ENCODE measurements at regions not wholly inside any gene's neighbourhood (a gene's known extent, or its start where the extent isn't known, plus 50 kb on each side); places are given as distances from the start of the nearest gene placed in this dataset.
"Not testable (repeated sequence)": the region's sequence is repeated elsewhere in the genome, so short reads cannot be mapped to it uniquely, and the experiment has no call there.

DNA sequence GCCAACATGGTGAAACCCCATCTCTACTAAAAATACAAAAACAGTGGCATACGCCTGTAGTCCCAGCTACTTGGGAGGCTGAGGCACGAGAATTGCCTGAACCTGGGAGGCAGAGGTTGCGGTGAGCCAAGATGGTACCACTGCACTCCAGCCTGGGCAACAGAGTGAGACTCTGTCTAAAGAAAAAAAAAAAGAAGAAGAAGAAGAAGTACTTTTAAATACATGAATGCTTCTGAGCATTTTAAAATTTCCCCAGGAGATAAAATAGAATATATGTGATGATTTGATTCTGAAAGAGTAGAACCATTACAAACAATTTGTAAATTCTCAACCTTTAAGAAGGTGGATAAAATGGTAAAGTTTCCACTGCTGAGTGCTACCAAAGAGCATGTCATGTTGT is 97.2 kb downstream of the PLEKHG1 start:
- H3K9me3 ChIP-seq (ENCODE audit: control insufficient read depth, insufficient read depth, low read depth, low read length); H3K27ac ChIP-seq (ENCODE audit: extremely low read depth, low read depth, low read length); H3K36me3 ChIP-seq (ENCODE audit: control insufficient read depth in 2 of 2, insufficient read depth in 1 of 2, low read length in 2 of 2); H3K4me3 ChIP-seq (ENCODE audit: low read depth, low read length); POLR2A ChIA-PET: not testable (repeated sequence)
- 0 out of 2 replicates have a peak, but pooled peaks have one; percentile 40 for TF ChIP-seq ZNF121 (tag by site-specific recombination; IDR thresholded peaks at IDR 0.05)
- peaks cover 20% of the 10 kb centered on the region for H3K4me1 ChIP-seq (ENCODE audit: control insufficient read depth, insufficient read depth, low read length)
- CTCF ChIA-PET, result interaction anchor here (0.6 to 4.2 kb wide), 4 partner anchors 10 to 1543 kb away, joined by 3 to 50 read pairs (median 4); no protein-coding TSS in a partner anchor

DNA sequence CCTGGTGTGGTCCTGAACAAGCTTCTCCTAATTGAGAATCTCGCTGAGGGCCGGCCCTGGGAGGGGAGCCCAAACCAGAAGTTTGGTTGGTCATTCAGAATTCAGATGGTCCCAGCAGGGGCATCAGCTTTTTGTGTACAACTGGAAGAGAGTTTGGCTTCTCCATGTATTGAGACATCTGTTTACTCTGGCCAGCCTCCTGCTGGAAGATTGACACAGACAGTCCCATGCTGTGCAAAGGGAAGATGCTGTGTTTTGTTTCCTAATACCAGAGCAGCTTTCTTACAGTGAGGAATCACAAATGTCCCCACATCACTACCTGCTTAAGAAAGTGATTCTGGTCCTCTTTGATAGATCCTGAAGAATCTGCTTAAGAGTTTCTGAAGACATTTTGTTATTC is 97.8 kb downstream of the PLEKHG1 start:
- H3K4me1 ChIP-seq (ENCODE audit: control insufficient read depth, insufficient read depth, low read length), result peaks cover 20% of the 10 kb centered on the region
- no peak overlapping the region for H3K27ac ChIP-seq (ENCODE audit: extremely low read depth, low read depth, low read length)
- CTCF ChIA-PET, result interaction anchor here (0.6 to 4.2 kb wide), 6 partner anchors 11 to 1544 kb away, joined by 3 to 50 read pairs (median 3); no protein-coding TSS in a partner anchor
- no peaks in the 10 kb centered on the region for H3K36me3 ChIP-seq (ENCODE audit: control insufficient read depth in 2 of 2, insufficient read depth in 1 of 2, low read length in 2 of 2)
- no peaks in the 10 kb centered on the region for H3K9me3 ChIP-seq (ENCODE audit: control insufficient read depth, insufficient read depth, low read depth, low read length)
- POLR2A ChIA-PET, result no interaction called here
- no peak overlapping the region for H3K4me3 ChIP-seq (ENCODE audit: low read depth, low read length)
- no peak for TF ChIP-seq ZNF140 (tag by site-specific recombination; IDR thresholded peaks at IDR 0.05)
- peak; percentile 77 for TF ChIP-seq ZIC2 (tag by site-specific recombination; IDR thresholded peaks at IDR 0.05)
- peak; percentile 78 for TF ChIP-seq ZNF600 (tag by site-specific recombination; IDR thresholded peaks at IDR 0.05)
- no peak for TF ChIP-seq ZNF501 (tag by site-specific recombination; IDR thresholded peaks at IDR 0.05)
- 0 out of 2 replicates have a peak, but pooled peaks have one; percentile 27 for TF ChIP-seq ZBTB48 (tag by site-specific recombination; IDR thresholded peaks at IDR 0.05)
- TF ChIP-seq, protein P1, sequence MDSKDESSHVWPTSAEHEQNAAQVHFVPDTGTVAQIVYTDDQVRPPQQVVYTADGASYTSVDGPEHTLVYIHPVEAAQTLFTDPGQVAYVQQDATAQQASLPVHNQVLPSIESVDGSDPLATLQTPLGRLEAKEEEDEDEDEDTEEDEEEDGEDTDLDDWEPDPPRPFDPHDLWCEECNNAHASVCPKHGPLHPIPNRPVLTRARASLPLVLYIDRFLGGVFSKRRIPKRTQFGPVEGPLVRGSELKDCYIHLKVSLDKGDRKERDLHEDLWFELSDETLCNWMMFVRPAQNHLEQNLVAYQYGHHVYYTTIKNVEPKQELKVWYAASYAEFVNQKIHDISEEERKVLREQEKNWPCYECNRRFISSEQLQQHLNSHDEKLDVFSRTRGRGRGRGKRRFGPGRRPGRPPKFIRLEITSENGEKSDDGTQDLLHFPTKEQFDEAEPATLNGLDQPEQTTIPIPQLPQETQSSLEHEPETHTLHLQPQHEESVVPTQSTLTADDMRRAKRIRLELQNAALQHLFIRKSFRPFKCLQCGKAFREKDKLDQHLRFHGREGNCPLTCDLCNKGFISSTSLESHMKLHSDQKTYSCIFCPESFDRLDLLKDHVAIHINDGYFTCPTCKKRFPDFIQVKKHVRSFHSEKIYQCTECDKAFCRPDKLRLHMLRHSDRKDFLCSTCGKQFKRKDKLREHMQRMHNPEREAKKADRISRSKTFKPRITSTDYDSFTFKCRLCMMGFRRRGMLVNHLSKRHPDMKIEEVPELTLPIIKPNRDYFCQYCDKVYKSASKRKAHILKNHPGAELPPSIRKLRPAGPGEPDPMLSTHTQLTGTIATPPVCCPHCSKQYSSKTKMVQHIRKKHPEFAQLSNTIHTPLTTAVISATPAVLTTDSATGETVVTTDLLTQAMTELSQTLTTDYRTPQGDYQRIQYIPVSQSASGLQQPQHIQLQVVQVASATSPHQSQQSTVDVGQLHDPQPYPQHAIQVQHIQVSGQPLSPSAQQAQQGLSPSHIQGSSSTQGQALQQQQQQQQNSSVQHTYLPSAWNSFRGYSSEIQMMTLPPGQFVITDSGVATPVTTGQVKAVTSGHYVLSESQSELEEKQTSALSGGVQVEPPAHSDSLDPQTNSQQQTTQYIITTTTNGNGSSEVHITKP (tag by site-specific recombination; IDR thresholded peaks at IDR 0.05), result peak; percentile 22; the same call in 1 of the 2 replicates
- TF ChIP-seq, protein P2, sequence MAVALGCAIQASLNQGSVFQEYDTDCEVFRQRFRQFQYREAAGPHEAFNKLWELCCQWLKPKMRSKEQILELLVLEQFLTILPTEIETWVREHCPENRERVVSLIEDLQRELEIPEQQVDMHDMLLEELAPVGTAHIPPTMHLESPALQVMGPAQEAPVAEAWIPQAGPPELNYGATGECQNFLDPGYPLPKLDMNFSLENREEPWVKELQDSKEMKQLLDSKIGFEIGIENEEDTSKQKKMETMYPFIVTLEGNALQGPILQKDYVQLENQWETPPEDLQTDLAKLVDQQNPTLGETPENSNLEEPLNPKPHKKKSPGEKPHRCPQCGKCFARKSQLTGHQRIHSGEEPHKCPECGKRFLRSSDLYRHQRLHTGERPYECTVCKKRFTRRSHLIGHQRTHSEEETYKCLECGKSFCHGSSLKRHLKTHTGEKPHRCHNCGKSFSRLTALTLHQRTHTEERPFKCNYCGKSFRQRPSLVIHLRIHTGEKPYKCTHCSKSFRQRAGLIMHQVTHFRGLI (tag by site-specific recombination; IDR thresholded peaks at IDR 0.05), result peak; percentile 73
- TF ChIP-seq, protein P3, sequence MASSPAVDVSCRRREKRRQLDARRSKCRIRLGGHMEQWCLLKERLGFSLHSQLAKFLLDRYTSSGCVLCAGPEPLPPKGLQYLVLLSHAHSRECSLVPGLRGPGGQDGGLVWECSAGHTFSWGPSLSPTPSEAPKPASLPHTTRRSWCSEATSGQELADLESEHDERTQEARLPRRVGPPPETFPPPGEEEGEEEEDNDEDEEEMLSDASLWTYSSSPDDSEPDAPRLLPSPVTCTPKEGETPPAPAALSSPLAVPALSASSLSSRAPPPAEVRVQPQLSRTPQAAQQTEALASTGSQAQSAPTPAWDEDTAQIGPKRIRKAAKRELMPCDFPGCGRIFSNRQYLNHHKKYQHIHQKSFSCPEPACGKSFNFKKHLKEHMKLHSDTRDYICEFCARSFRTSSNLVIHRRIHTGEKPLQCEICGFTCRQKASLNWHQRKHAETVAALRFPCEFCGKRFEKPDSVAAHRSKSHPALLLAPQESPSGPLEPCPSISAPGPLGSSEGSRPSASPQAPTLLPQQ (tag by site-specific recombination; IDR thresholded peaks at IDR 0.05), result 0 out of 2 replicates have a peak, but pooled peaks have one; percentile 38
- TF ChIP-seq ZNF837 (tag by site-specific recombination; IDR thresholded peaks at IDR 0.05), result no peak

DNA sequence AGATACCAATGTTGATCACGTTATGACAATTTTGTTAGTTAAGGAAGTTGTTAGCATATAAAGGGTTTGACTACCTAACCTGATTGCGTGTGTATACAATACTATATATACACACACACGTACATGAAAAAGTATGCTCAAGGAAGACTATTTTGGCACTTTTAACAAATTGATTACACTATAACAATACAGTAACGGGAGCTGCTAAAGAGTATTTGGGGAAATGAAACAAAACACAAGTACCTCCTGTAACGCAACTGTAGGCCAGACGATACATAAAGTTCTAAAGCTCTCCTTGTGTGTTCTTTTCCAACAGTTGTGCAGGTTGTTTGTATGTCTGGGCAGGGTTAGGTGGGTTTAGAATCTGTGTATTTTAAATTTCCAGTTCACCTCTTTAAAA is 98.7 kb downstream of the PLEKHG1 start:
- CTCF ChIA-PET, result interaction anchor here (0.6 to 1.2 kb wide), 2 partner anchors 12 to 230 kb away, joined by 3 to 6 read pairs; no protein-coding TSS in a partner anchor
- Histone ChIP-seq H3K9me3 (ENCODE audit: control insufficient read depth, insufficient read depth, low read depth, low read length) (no peaks in the 10 kb centered on the region), H3K36me3 (ENCODE audit: control insufficient read depth in 2 of 2, insufficient read depth in 1 of 2, low read length in 2 of 2) (no peaks in the 10 kb centered on the region), H3K27ac (ENCODE audit: extremely low read depth, low read depth, low read length) (no peak overlapping the region), H3K4me3 (ENCODE audit: low read depth, low read length) (no peak overlapping the region), H3K4me1 (ENCODE audit: control insufficient read depth, insufficient read depth, low read length) (peaks cover 20% of the 10 kb centered on the region)
- POLR2A ChIA-PET, result no interaction called here
- no peak for TF ChIP-seq KLF9 (tag by site-specific recombination; IDR thresholded peaks at IDR 0.05; ENCODE audit: low read depth)
- TF ChIP-seq RBAK (tag by site-specific recombination; IDR thresholded peaks at IDR 0.05), result no peak
- TF ChIP-seq SCRT2 (tag by site-specific recombination; IDR thresholded peaks at IDR 0.05), result no peak
- TF ChIP-seq ZNF792 (tag by site-specific recombination; IDR thresholded peaks at IDR 0.05), result no peak
- no peak for TF ChIP-seq ZNF510 (tag by site-specific recombination; IDR thresholded peaks at IDR 0.05; ENCODE audit: insufficient replicate concordance)
- TF ChIP-seq ZNF19 (tag by site-specific recombination; IDR thresholded peaks at IDR 0.05; ENCODE audit: low read depth), result no peak
- TF ChIP-seq ZNF677 (tag by site-specific recombination; IDR thresholded peaks at IDR 0.05), result no peak
- TF ChIP-seq ZNF311 (tag by site-specific recombination; IDR thresholded peaks at IDR 0.05; ENCODE audit: borderline replicate concordance), result no peak
- TF ChIP-seq ZNF624 (tag by site-specific recombination; IDR thresholded peaks at IDR 0.05), result no peak
- TF ChIP-seq, protein P4, sequence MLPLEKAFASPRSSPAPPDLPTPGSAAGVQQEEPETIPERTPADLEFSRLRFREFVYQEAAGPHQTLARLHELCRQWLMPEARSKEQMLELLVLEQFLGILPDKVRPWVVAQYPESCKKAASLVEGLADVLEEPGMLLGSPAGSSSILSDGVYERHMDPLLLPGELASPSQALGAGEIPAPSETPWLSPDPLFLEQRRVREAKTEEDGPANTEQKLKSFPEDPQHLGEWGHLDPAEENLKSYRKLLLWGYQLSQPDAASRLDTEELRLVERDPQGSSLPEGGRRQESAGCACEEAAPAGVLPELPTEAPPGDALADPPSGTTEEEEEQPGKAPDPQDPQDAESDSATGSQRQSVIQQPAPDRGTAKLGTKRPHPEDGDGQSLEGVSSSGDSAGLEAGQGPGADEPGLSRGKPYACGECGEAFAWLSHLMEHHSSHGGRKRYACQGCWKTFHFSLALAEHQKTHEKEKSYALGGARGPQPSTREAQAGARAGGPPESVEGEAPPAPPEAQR (tag by site-specific recombination; IDR thresholded peaks at IDR 0.05), result no peak
- TF ChIP-seq, protein P5, sequence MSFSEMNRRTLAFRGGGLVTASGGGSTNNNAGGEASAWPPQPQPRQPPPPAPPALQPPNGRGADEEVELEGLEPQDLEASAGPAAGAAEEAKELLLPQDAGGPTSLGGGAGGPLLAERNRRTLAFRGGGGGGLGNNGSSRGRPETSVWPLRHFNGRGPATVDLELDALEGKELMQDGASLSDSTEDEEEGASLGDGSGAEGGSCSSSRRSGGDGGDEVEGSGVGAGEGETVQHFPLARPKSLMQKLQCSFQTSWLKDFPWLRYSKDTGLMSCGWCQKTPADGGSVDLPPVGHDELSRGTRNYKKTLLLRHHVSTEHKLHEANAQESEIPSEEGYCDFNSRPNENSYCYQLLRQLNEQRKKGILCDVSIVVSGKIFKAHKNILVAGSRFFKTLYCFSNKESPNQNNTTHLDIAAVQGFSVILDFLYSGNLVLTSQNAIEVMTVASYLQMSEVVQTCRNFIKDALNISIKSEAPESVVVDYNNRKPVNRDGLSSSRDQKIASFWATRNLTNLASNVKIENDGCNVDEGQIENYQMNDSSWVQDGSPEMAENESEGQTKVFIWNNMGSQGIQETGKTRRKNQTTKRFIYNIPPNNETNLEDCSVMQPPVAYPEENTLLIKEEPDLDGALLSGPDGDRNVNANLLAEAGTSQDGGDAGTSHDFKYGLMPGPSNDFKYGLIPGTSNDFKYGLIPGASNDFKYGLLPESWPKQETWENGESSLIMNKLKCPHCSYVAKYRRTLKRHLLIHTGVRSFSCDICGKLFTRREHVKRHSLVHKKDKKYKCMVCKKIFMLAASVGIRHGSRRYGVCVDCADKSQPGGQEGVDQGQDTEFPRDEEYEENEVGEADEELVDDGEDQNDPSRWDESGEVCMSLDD (tag by site-specific recombination; IDR thresholded peaks at IDR 0.05), result no peak
